ENCODE measurements at regions not wholly inside any gene's neighbourhood (a gene's known extent, or its start where the extent isn't known, plus 50 kb on each side); places are given as distances from the start of the nearest gene placed in this dataset.
A peak's percentile ranks its signal among the peaks of the same experiment; 100 is the strongest.

DNA sequence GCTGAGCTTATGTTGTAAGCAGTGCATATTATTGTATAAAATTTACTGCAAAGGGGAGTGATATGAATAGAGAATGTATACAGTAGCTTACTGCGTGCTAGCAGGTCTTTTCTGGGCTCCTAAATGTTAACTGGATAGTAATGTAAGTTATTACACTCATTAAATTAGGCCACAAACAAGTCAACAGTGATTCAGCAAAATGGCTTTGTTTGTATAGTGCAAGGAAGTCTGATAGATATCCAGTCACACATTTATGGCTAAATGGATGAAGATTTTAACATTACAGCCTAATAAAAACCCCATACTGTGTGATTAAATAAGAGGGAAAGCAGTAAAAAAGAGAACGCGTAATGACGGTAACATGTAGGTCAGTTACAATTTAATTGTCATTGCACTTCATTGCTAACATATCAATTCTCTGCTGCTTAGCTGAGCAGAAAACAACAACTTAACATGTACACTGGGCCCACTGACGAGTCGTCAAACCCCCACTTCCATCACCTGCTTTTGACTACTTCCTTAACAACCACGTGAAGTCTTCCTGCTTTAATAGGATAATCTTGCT is 665.0 kb upstream of the FANCL start:
- H3K4me2 ChIP-seq, result no peak overlapping the region
- TF ChIP-seq EP300 (IDR thresholded peaks at IDR 0.05) (no peak), HOXB13 (CRISPR knock-in tag; IDR thresholded peaks at IDR 0.05; ENCODE audit: low read depth) (no peak), MAFK (IDR thresholded peaks at IDR 0.05; ENCODE audit: partially characterized antibody) (peak; percentile 40), GATA3 (IDR thresholded peaks at IDR 0.05; ENCODE audit: borderline replicate concordance) (no peak), CHD2 (IDR thresholded peaks at IDR 0.05; ENCODE audit: low read length, partially characterized antibody) (no peak), POLR2AphosphoS2 (conservative IDR thresholded peaks at IDR 0.05; ENCODE audit: low read length) (no peak), RFX5 (IDR thresholded peaks at IDR 0.05) (no peak)
- TF ChIP-seq, protein P1, sequence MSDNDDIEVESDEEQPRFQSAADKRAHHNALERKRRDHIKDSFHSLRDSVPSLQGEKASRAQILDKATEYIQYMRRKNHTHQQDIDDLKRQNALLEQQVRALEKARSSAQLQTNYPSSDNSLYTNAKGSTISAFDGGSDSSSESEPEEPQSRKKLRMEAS (IDR thresholded peaks at IDR 0.05), result no peak
- peaks cover 7% of the 10 kb centered on the region; the same call in 1 of the 3 replicates for H3K4me1 ChIP-seq
- POLR2A ChIA-PET, result no interaction called here
- ATAC-seq (no peak), DNase-seq (ENCODE audit: low read depth in 1 of 2, low spot score in 1 of 2) (no peak), FAIRE-seq (no peak)
- H3K4me3 ChIP-seq, result no peak overlapping the region
- CTCF ChIA-PET, result interaction anchor here (2.2 kb wide), 1 partner anchor 9 kb away, joined by 4 read pairs; no protein-coding TSS in a partner anchor
- no peak overlapping the region for H3K27ac ChIP-seq
- no peaks in the 10 kb centered on the region for H3K9me3 ChIP-seq
- 56% methylated on average over 7 of the region's 7 CpGs for WGBS (ENCODE audit: missing lambda C conversion rate)

DNA sequence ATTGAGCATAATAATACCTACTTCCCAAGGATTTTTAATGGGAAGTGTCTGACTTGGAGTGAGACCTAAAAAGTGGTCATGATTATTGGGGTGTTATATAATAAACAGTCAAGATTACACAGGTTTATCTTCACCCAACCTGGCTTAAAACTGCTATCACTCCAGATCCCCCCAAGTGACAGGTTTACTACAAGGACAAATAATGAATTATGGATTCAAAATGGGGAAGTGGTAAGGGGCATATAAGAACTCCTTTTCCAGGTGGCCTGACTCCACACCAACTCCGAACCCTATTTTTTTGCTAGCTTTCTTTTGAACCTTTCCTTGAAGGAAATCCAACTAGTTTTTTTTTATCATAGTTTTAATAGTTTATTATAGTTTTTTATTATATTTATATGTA is 663.0 kb upstream of the FANCL start:
- 56% methylated on average over 1 of the region's 1 CpG for WGBS (ENCODE audit: missing lambda C conversion rate)
- Histone ChIP-seq H3K9me3 (no peaks in the 10 kb centered on the region), H3K4me2 (no peak overlapping the region), H3K4me1 (peaks cover 7% of the 10 kb centered on the region; the same call in 1 of the 3 replicates), H3K4me3 (no peak overlapping the region), H3K27ac (no peak overlapping the region)
- ChIA-PET CTCF (no interaction called here), POLR2A (no interaction called here)
- FAIRE-seq, result no peak
- no peak for DNase-seq (ENCODE audit: low read depth in 1 of 2, low spot score in 1 of 2)
- TF ChIP-seq NFE2L2 (conservative IDR thresholded peaks at IDR 0.05; ENCODE audit: low read length) (no peak), ZNF302 (CRISPR knock-in tag; IDR thresholded peaks at IDR 0.05) (no peak), NR3C1 (IDR thresholded peaks at IDR 0.05) (no peak), KDM5A (IDR thresholded peaks at IDR 0.05) (no peak), ZC3H11A (IDR thresholded peaks at IDR 0.05) (no peak), BHLHE40 (IDR thresholded peaks at IDR 0.05; ENCODE audit: low read depth, low read length) (no peak), NPAS2 (CRISPR knock-in tag; IDR thresholded peaks at IDR 0.05; ENCODE audit: borderline replicate concordance) (no peak), CHD4 (IDR thresholded peaks at IDR 0.05; ENCODE audit: borderline replicate concordance) (no peak), TP53 (CRISPR knock-in tag; IDR thresholded peaks at IDR 0.05) (no peak)
- TF ChIP-seq, protein P2, sequence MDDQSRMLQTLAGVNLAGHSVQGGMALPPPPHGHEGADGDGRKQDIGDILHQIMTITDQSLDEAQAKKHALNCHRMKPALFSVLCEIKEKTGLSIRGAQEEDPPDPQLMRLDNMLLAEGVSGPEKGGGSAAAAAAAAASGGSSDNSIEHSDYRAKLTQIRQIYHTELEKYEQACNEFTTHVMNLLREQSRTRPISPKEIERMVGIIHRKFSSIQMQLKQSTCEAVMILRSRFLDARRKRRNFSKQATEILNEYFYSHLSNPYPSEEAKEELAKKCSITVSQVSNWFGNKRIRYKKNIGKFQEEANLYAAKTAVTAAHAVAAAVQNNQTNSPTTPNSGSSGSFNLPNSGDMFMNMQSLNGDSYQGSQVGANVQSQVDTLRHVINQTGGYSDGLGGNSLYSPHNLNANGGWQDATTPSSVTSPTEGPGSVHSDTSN (IDR thresholded peaks at IDR 0.05), result no peak
- no peak for ATAC-seq

DNA sequence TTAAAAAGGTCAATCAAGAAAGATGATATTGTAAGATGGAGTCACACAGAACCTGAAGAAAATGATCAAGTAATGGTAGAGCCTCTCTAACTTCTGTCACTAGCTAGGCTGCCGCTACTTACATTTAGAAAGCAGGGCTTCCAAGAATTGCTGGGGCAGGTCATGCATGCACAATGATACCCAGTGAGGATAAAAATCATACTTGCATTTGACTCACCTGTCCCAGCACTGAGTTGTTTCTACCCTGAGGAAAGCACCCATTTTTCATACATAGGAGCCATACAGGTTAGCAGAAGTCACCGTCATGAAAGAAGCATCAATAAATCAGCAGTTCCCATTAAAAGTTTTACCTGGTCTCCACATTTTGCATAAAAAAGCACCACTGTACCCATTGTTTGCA is 662.3 kb upstream of the FANCL start:
- Histone ChIP-seq H3K4me2 (no peak overlapping the region), H3K9me3 (no peaks in the 10 kb centered on the region), H3K27ac (no peak overlapping the region), H3K4me1 (peaks cover 7% of the 10 kb centered on the region; the same call in 1 of the 3 replicates), H3K4me3 (no peak overlapping the region)
- CTCF ChIA-PET, result no interaction called here
- DNase-seq (ENCODE audit: low read depth in 1 of 2, low spot score in 1 of 2) (no peak), ATAC-seq (no peak), FAIRE-seq (no peak)
- WGBS (ENCODE audit: missing lambda C conversion rate), result 49% methylated on average over 2 of the region's 2 CpGs
- POLR2A ChIA-PET, result no interaction called here
- TF ChIP-seq HEYL (CRISPR knock-in tag; IDR thresholded peaks at IDR 0.05) (no peak), KDM1A (IDR thresholded peaks at IDR 0.05; ENCODE audit: low read depth) (no peak), POLR2A (IDR thresholded peaks at IDR 0.05; ENCODE audit: low read length) (no peak), JUN (IDR thresholded peaks at IDR 0.05) (no peak), EP300 (IDR thresholded peaks at IDR 0.05) (no peak), CBX2 (IDR thresholded peaks at IDR 0.05; ENCODE audit: borderline replicate concordance, low read depth) (no peak), EHMT2 (IDR thresholded peaks at IDR 0.05; ENCODE audit: low read depth) (no peak), EHF (CRISPR knock-in tag; IDR thresholded peaks at IDR 0.05) (no peak), ZNF302 (CRISPR knock-in tag; IDR thresholded peaks at IDR 0.05) (no peak), KDM5A (IDR thresholded peaks at IDR 0.05) (no peak), PHF8 (IDR thresholded peaks at IDR 0.05; ENCODE audit: borderline replicate concordance, low read depth) (no peak), RFX5 (IDR thresholded peaks at IDR 0.05) (no peak), RCOR1 (IDR thresholded peaks at IDR 0.05; ENCODE audit: low read depth, low read length) (no peak)
- TF ChIP-seq, protein P3, sequence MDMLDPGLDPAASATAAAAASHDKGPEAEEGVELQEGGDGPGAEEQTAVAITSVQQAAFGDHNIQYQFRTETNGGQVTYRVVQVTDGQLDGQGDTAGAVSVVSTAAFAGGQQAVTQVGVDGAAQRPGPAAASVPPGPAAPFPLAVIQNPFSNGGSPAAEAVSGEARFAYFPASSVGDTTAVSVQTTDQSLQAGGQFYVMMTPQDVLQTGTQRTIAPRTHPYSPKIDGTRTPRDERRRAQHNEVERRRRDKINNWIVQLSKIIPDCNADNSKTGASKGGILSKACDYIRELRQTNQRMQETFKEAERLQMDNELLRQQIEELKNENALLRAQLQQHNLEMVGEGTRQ (IDR thresholded peaks at IDR 0.05), result no peak
- TF ChIP-seq, protein P4, sequence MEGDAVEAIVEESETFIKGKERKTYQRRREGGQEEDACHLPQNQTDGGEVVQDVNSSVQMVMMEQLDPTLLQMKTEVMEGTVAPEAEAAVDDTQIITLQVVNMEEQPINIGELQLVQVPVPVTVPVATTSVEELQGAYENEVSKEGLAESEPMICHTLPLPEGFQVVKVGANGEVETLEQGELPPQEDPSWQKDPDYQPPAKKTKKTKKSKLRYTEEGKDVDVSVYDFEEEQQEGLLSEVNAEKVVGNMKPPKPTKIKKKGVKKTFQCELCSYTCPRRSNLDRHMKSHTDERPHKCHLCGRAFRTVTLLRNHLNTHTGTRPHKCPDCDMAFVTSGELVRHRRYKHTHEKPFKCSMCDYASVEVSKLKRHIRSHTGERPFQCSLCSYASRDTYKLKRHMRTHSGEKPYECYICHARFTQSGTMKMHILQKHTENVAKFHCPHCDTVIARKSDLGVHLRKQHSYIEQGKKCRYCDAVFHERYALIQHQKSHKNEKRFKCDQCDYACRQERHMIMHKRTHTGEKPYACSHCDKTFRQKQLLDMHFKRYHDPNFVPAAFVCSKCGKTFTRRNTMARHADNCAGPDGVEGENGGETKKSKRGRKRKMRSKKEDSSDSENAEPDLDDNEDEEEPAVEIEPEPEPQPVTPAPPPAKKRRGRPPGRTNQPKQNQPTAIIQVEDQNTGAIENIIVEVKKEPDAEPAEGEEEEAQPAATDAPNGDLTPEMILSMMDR (IDR thresholded peaks at IDR 0.05), result no peak
- TF ChIP-seq, protein P5, sequence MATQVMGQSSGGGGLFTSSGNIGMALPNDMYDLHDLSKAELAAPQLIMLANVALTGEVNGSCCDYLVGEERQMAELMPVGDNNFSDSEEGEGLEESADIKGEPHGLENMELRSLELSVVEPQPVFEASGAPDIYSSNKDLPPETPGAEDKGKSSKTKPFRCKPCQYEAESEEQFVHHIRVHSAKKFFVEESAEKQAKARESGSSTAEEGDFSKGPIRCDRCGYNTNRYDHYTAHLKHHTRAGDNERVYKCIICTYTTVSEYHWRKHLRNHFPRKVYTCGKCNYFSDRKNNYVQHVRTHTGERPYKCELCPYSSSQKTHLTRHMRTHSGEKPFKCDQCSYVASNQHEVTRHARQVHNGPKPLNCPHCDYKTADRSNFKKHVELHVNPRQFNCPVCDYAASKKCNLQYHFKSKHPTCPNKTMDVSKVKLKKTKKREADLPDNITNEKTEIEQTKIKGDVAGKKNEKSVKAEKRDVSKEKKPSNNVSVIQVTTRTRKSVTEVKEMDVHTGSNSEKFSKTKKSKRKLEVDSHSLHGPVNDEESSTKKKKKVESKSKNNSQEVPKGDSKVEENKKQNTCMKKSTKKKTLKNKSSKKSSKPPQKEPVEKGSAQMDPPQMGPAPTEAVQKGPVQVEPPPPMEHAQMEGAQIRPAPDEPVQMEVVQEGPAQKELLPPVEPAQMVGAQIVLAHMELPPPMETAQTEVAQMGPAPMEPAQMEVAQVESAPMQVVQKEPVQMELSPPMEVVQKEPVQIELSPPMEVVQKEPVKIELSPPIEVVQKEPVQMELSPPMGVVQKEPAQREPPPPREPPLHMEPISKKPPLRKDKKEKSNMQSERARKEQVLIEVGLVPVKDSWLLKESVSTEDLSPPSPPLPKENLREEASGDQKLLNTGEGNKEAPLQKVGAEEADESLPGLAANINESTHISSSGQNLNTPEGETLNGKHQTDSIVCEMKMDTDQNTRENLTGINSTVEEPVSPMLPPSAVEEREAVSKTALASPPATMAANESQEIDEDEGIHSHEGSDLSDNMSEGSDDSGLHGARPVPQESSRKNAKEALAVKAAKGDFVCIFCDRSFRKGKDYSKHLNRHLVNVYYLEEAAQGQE (IDR thresholded peaks at IDR 0.05), result no peak

Data from A549 (cell line).